HG03354 (cell line): ENCODE measurements at regions not wholly inside any gene's neighbourhood (a gene's known extent, or its start where the extent isn't known, plus 50 kb on each side); places are given as distances from the start of the nearest gene placed in this dataset.

Source experiments
- ATAC-seq: cut with Tn5 transposase; IDR thresholded peaks from one replicate; pipeline ENCODE4 v1.9.1; 2021; ENCODE audit warnings: mild to moderate bottlenecking; ENCODE audit not compliant: unreplicated experiment, poor library complexity, severe bottlenecking

- no peak for ATAC-seq
These were observed 82.8 kb upstream of the HIVEP1 start for GRCh38 chr6:11929241-11929835.

- no peak for ATAC-seq
These were observed 85.3 kb upstream of the HIVEP1 start for GRCh38 chr6:11926594-11927407.

GRCh38 chr6:11925805-11926204 is 86.3 kb upstream of the HIVEP1 start:
- no peak for ATAC-seq

- ATAC-seq = no peak
These were observed 88.5 kb upstream of the HIVEP1 start for GRCh38 chr6:11923621-11924020.

- no peak for ATAC-seq
These were observed 89.2 kb upstream of the HIVEP1 start for GRCh38 chr6:11922901-11923300.

- ATAC-seq = no peak
These were observed 90.4 kb upstream of the HIVEP1 start for GRCh38 chr6:11921751-11922150.

- ATAC-seq = no peak
These were observed 91.1 kb upstream of the HIVEP1 start for GRCh38 chr6:11921017-11921438.

GRCh38 chr6:11920566-11920965 is 91.5 kb upstream of the HIVEP1 start:
- ATAC-seq = no peak

GRCh38 chr6:11919771-11920440 is 92.2 kb upstream of the HIVEP1 start:
- ATAC-seq = no peak

GRCh38 chr6:11918739-11919605 is 93.1 kb upstream of the HIVEP1 start:
- ATAC-seq = no peak

- no peak for ATAC-seq
These were observed 94.0 kb upstream of the HIVEP1 start for GRCh38 chr6:11917951-11918738.

- no peak for ATAC-seq
These were observed 99.7 kb upstream of the HIVEP1 start for GRCh38 chr6:11912420-11912819.

- no peak for ATAC-seq
These were observed 100.6 kb upstream of the HIVEP1 start for GRCh38 chr6:11911538-11911937.

GRCh38 chr6:11909696-11910132 is 102.4 kb upstream of the HIVEP1 start:
- ATAC-seq = no peak

GRCh38 chr6:11908436-11909105 is 103.5 kb upstream of the HIVEP1 start:
- no peak for ATAC-seq

- ATAC-seq = no peak
These were observed 108.5 kb upstream of the HIVEP1 start for GRCh38 chr6:11903645-11904044.

GRCh38 chr6:11902527-11902926 is 109.6 kb upstream of the HIVEP1 start:
- ATAC-seq = no peak

- ATAC-seq = no peak
These were observed 111.2 kb upstream of the HIVEP1 start for GRCh38 chr6:11900662-11901598.
